Body of pancreas (tissue), 4 donors: ENCODE measurements at regions not wholly inside any gene's neighbourhood (a gene's known extent, or its start where the extent isn't known, plus 50 kb on each side); places are given as distances from the start of the nearest gene placed in this dataset.

ENCODE experiments used
- ATAC-seq: fragments of 150-250 bp; one replicate; pipeline ENCODE4 v1.9.1; 2016
- DNase-seq, 4 donors: peaks; one replicate each; pipeline ENCODE4 v3.0.0-alpha.2; 2019
- H3K27ac ChIP-seq, 4 donors: fragments of 200-600 bp; sonication (generic); 1 replicate in 3 of 4; 2 replicates in 1 of 4; pipeline versions ENCODE4 v1.5.1 to v1.6.1; 2016 to 2019; ENCODE audit warnings: mild to moderate bottlenecking in 1 of 4, mixed read lengths in 1 of 4, moderate library complexity in 1 of 4
- H3K27me3 ChIP-seq, 2 donors: fragments of 200-600 bp; sonication (generic); one replicate each; pipeline ENCODE4 v1.6.0; 2016; ENCODE audit warnings: mild to moderate bottlenecking in 1 of 2
- H3K36me3 ChIP-seq, 2 donors: fragments of 200-600 bp; sonication (generic); replicated peaks in 1 of 2; 2 replicates each; pipeline ENCODE4 v1.5.1; 2016; ENCODE audit warnings: low read depth in 2 of 2; ENCODE audit not compliant: insufficient read depth in 1 of 2
- H3K4me1 ChIP-seq: fragments of 200-600 bp; sonication (generic); one replicate; pipeline ENCODE4 v1.6.0; 2016
- H3K4me3 ChIP-seq, 2 donors: fragments of 200-600 bp; sonication (generic); 1 replicate in 1 of 2; 2 replicates in 1 of 2; pipeline ENCODE4 v1.5.1; 2016 to 2019
- H3K9me3 ChIP-seq, 3 donors: fragments of 200-600 bp; sonication (generic); 1 replicate in 2 of 3; 2 replicates in 1 of 3; pipeline ENCODE4 v1.5.1; 2016
- CTCF ChIP-seq, 7 experiments: fragments of 450-650 bp in 4 of 7; fragments of 200-600 bp in 3 of 7; sonication (generic) in 3 of 7; IDR thresholded peaks; one replicate each; pipeline ENCODE4 v1.5.1; 2016 to 2019; ENCODE audit warnings: antibody characterized with exemption in 7 of 7
- POLR2A ChIP-seq, 3 donors: fragments of 450-650 bp; IDR thresholded peaks; one replicate each; pipeline ENCODE4 v1.6.1; 2016; ENCODE audit warnings: antibody characterized with exemption in 3 of 3, mild to moderate bottlenecking in 2 of 3
- WGBS, 2 donors: methylation state at CpG; one replicate each; pipeline ENCODE4 v1.1.5; 2017; 5-methylcytosine and 5-hydroxymethylcytosine counted together
- intact Hi-C: fragments of 100-400 bp; cut with DNase I; formaldehyde crosslinking; loops from one replicate; pipeline ENCODE4 v1.15.1; 2023

GRCh38 chr3:148005456-148005855, 596.3 kb downstream of the ZIC1 start:
- intact Hi-C loops, result no loop called here
- Histone ChIP-seq H3K4me1 (no peaks in the 10 kb centered on the region), H3K36me3 (no peaks in the 10 kb centered on the region), H3K9me3 (no peaks in the 10 kb centered on the region), H3K4me3 (no peak overlapping the region), H3K27me3 (no peaks in the 10 kb centered on the region), H3K27ac (no peak overlapping the region)
- ATAC-seq (no peak), DNase-seq (no peak)
- 53 to 56% methylated on average over 2 of the region's 2 CpGs for WGBS, 2 donors
- TF ChIP-seq POLR2A (IDR thresholded peaks at IDR 0.05), result no peak
- TF ChIP-seq CTCF (IDR thresholded peaks at IDR 0.05), result no peak

- Histone ChIP-seq H3K36me3 (no peaks in the 10 kb centered on the region), H3K9me3 (no peaks in the 10 kb centered on the region), H3K27ac (no peak overlapping the region), H3K4me1 (no peaks in the 10 kb centered on the region), H3K4me3 (no peak overlapping the region), H3K27me3 (no peaks in the 10 kb centered on the region)
- DNase-seq (no peak), ATAC-seq (no peak)
- TF ChIP-seq CTCF (IDR thresholded peaks at IDR 0.05) (no peak), POLR2A (IDR thresholded peaks at IDR 0.05) (no peak)
- intact Hi-C loops, result no loop called here
These were observed 597.3 kb downstream of the ZIC1 start for GRCh38 chr3:148006508-148006907.

GRCh38 chr3:148008591-148008990, 599.4 kb downstream of the ZIC1 start:
- H3K27ac ChIP-seq, result no peak overlapping the region
- no peak for DNase-seq
- ATAC-seq, result no peak
- no peak overlapping the region for H3K4me3 ChIP-seq
- intact Hi-C loops, result no loop called here
- TF ChIP-seq CTCF (IDR thresholded peaks at IDR 0.05) (no peak), POLR2A (IDR thresholded peaks at IDR 0.05) (no peak)
- 28 to 57% methylated on average over 1 of the region's 1 CpG for WGBS, 2 donors
- no peaks in the 10 kb centered on the region for H3K4me1 ChIP-seq
- H3K27me3 ChIP-seq, result no peaks in the 10 kb centered on the region
- no peaks in the 10 kb centered on the region for H3K9me3 ChIP-seq
- no peaks in the 10 kb centered on the region for H3K36me3 ChIP-seq

- 40 to 48% methylated on average over 1 of the region's 1 CpG for WGBS, 2 donors
- TF ChIP-seq CTCF (IDR thresholded peaks at IDR 0.05), result no peak
- TF ChIP-seq POLR2A (IDR thresholded peaks at IDR 0.05), result no peak
- intact Hi-C loops, result no loop called here
- no peak for DNase-seq
- Histone ChIP-seq H3K9me3 (no peaks in the 10 kb centered on the region), H3K36me3 (no peaks in the 10 kb centered on the region), H3K27me3 (no peaks in the 10 kb centered on the region), H3K27ac (no peak overlapping the region), H3K4me1 (no peaks in the 10 kb centered on the region), H3K4me3 (no peak overlapping the region)
- ATAC-seq, result no peak
These were observed 611.7 kb downstream of the ZIC1 start for GRCh38 chr3:148020861-148021260.

- Histone ChIP-seq H3K36me3 (no peaks in the 10 kb centered on the region), H3K27me3 (no peaks in the 10 kb centered on the region), H3K4me3 (no peak overlapping the region), H3K9me3 (no peaks in the 10 kb centered on the region), H3K4me1 (no peaks in the 10 kb centered on the region), H3K27ac (no peak overlapping the region)
- DNase-seq (no peak), ATAC-seq (no peak)
- no peak for TF ChIP-seq CTCF (IDR thresholded peaks at IDR 0.05)
- no peak for TF ChIP-seq POLR2A (IDR thresholded peaks at IDR 0.05)
- 77 to 82% methylated on average over 6 of the region's 6 CpGs for WGBS, 2 donors
- intact Hi-C loops, result no loop called here
These were observed 612.2 kb downstream of the ZIC1 start for GRCh38 chr3:148021381-148021780.
